CD14-positive monocyte (primary cell): ENCODE measurements at regions not wholly inside any gene's neighbourhood (a gene's known extent, or its start where the extent isn't known, plus 50 kb on each side); places are given as distances from the start of the nearest gene placed in this dataset.

Source experiments
- DNase-seq, 3 donors: peaks; one replicate each; pipeline ENCODE4 v3.0.0-alpha.2; 2011 to 2022
- H2AFZ ChIP-seq: 2 replicates; pipeline ENCODE4 v1.6.0; 2012; ENCODE audit warnings: mild to moderate bottlenecking, low read depth, low read length, inconsistent platforms; ENCODE audit not compliant: insufficient read depth, poor library complexity, severe bottlenecking
- H3K27ac ChIP-seq, 2 donors: 1 replicate in 1 of 2; 2 replicates in 1 of 2; pipeline ENCODE4 v1.5.1; 2012 to 2013; ENCODE audit warnings: low read length in 2 of 2, control low read depth in 1 of 2, inconsistent platforms in 1 of 2, low read depth in 1 of 2, mild to moderate bottlenecking in 1 of 2
- H3K27me3 ChIP-seq, 2 donors: one replicate each; pipeline versions ENCODE4 v1.6.0 to v1.6.1; 2011 to 2013; ENCODE audit warnings: low read length in 2 of 2; ENCODE audit not compliant: control insufficient read depth in 2 of 2, insufficient read depth in 2 of 2
- H3K36me3 ChIP-seq, 2 donors: replicated peaks in 1 of 2; 1 replicate in 1 of 2; 2 replicates in 1 of 2; pipeline versions ENCODE4 v1.5.1 to v1.6.1; 2012 to 2013; ENCODE audit warnings: low read length in 2 of 2, control low read depth in 1 of 2, inconsistent platforms in 1 of 2, mild to moderate bottlenecking in 1 of 2; ENCODE audit not compliant: insufficient read depth in 2 of 2, control insufficient read depth in 1 of 2
- H3K4me1 ChIP-seq, 2 donors: 1 replicate in 1 of 2; 2 replicates in 1 of 2; pipeline versions ENCODE4 v1.5.1 to v1.6.1; 2012 to 2013; ENCODE audit warnings: low read length in 2 of 2, control low read depth in 1 of 2, inconsistent platforms in 1 of 2, mild to moderate bottlenecking in 1 of 2, moderate library complexity in 1 of 2; ENCODE audit not compliant: insufficient read depth in 2 of 2, control insufficient read depth in 1 of 2
- H3K4me2 ChIP-seq: replicated peaks from 2 replicates; pipeline ENCODE3; 2012; ENCODE audit warnings: low read length, moderate library complexity, mild to moderate bottlenecking; ENCODE audit not compliant: poor library complexity, severe bottlenecking; ENCODE audit errors: extremely low read depth
- H3K4me3 ChIP-seq, 3 experiments: fragments of 200-600 bp in 1 of 3; sonication (generic) in 1 of 3; replicated peaks in 1 of 3; 1 replicate in 2 of 3; 2 replicates in 1 of 3; pipeline ENCODE4 v1.5.1; 2011 to 2013; ENCODE audit warnings: low read length in 3 of 3, mild to moderate bottlenecking in 3 of 3, control low read depth in 2 of 3, low read depth in 2 of 3, inconsistent platforms in 1 of 3, moderate library complexity in 1 of 3
- H3K79me2 ChIP-seq: 2 replicates; pipeline ENCODE4 v1.6.0; 2012; ENCODE audit warnings: mild to moderate bottlenecking, control low read depth, inconsistent platforms, low read length, moderate library complexity; ENCODE audit not compliant: insufficient read depth
- H3K9ac ChIP-seq: 2 replicates; pipeline ENCODE4 v1.6.0; 2017; ENCODE audit warnings: low read length, mild to moderate bottlenecking; ENCODE audit not compliant: insufficient read depth, poor library complexity, severe bottlenecking
- H3K9me3 ChIP-seq, 2 donors: replicated peaks in 1 of 2; 1 replicate in 1 of 2; 2 replicates in 1 of 2; pipeline versions ENCODE4 v1.5.1 to v1.6.1; 2012 to 2013; ENCODE audit warnings: low read length in 2 of 2, control low read depth in 1 of 2; ENCODE audit not compliant: control insufficient read depth in 1 of 2, insufficient read depth in 1 of 2
- H4K20me1 ChIP-seq: 2 replicates; pipeline ENCODE4 v1.6.0; 2012; ENCODE audit warnings: mild to moderate bottlenecking, low read length, control low read depth, moderate library complexity; ENCODE audit not compliant: insufficient read depth
- H3K27ac Mint-ChIP-seq, 7 donors: one replicate each; pipeline ENCODE4 v1.8.0; 2020; ENCODE audit warnings: mild to moderate bottlenecking in 7 of 7, mixed read lengths in 7 of 7, moderate library complexity in 6 of 7, inconsistent platforms in 2 of 7
- H3K27me3 Mint-ChIP-seq, 3 donors: one replicate each; pipeline ENCODE4 v1.8.0; 2021 to 2022; ENCODE audit warnings: low read depth in 3 of 3, mild to moderate bottlenecking in 3 of 3, mixed read lengths in 3 of 3, moderate library complexity in 3 of 3, inconsistent platforms in 1 of 3
- H3K36me3 Mint-ChIP-seq, 2 donors: one replicate each; pipeline ENCODE4 v1.8.0; 2020; ENCODE audit warnings: mixed read lengths in 2 of 2, inconsistent platforms in 1 of 2, mild to moderate bottlenecking in 1 of 2
- H3K4me1 Mint-ChIP-seq: one replicate; pipeline ENCODE4 v1.8.0; 2020; ENCODE audit warnings: mild to moderate bottlenecking, mixed read lengths
- H3K4me3 Mint-ChIP-seq, 2 donors: one replicate each; pipeline ENCODE4 v1.8.0; 2020; ENCODE audit warnings: mild to moderate bottlenecking in 2 of 2, mixed read lengths in 2 of 2, moderate library complexity in 1 of 2
- H3K9me3 Mint-ChIP-seq, 7 donors: one replicate each; pipeline ENCODE4 v1.8.0; 2020 to 2022; ENCODE audit warnings: mixed read lengths in 7 of 7, mild to moderate bottlenecking in 6 of 7, moderate library complexity in 6 of 7, inconsistent platforms in 2 of 7
- CTCF ChIP-seq: fragments of 200-600 bp; IDR thresholded peaks from one replicate; pipeline ENCODE4 v1.8.0; 2022; ENCODE audit warnings: antibody characterized with exemption, mild to moderate bottlenecking
- WGBS: methylation state at CpG from one replicate; pipeline ENCODE4 v1.1.5; 2013; ENCODE audit warnings: missing lambda C conversion rate; ENCODE audit not compliant: insufficient coverage; 5-methylcytosine and 5-hydroxymethylcytosine counted together
- intact Hi-C, 2 donors: fragments of 100-400 bp; cut with micrococcal nuclease; formaldehyde crosslinking; loops; one replicate each; pipeline versions ENCODE4 v1.15.0 to v1.15.1; 2023

GRCh38 chr9:106110483-106110882 is 416.1 kb downstream of the TMEM38B start:
- Histone ChIP-seq H3K9me3 (no peaks in the 10 kb centered on the region), H3K27me3 (no peaks in the 10 kb centered on the region), H4K20me1 (no peaks in the 10 kb centered on the region), H3K36me3 (no peaks in the 10 kb centered on the region), H2AFZ (no peak overlapping the region), H3K9ac (no peak overlapping the region), H3K4me2 (no peak overlapping the region), H3K4me1 (no peaks in the 10 kb centered on the region), H3K4me3 (no peak overlapping the region), H3K79me2 (no peaks in the 10 kb centered on the region), H3K27ac (no peak overlapping the region)
- Mint-ChIP-seq H3K27me3 (no peaks in the 10 kb centered on the region), H3K4me3 (no peak overlapping the region), H3K27ac (no peak overlapping the region), H3K9me3 (peaks cover 0 to 4% (median 0%) of the 10 kb centered on the region in 7 donors), H3K4me1 (no peaks in the 10 kb centered on the region), H3K36me3 (no peaks in the 10 kb centered on the region)
- no peak for DNase-seq
- 100% methylated on average over 2 of the region's 2 CpGs for WGBS
- TF ChIP-seq CTCF = no peak
- intact Hi-C loops = no loop called here

- Histone ChIP-seq H3K4me1 (no peaks in the 10 kb centered on the region), H3K27me3 (no peaks in the 10 kb centered on the region), H3K9ac (no peak overlapping the region), H3K79me2 (no peaks in the 10 kb centered on the region), H3K9me3 (no peaks in the 10 kb centered on the region), H3K27ac (no peak overlapping the region), H3K4me3 (no peak overlapping the region), H2AFZ (no peak overlapping the region), H4K20me1 (no peaks in the 10 kb centered on the region), H3K4me2 (no peak overlapping the region), H3K36me3 (no peaks in the 10 kb centered on the region)
- Mint-ChIP-seq H3K4me1 (no peaks in the 10 kb centered on the region), H3K27ac (no peak overlapping the region), H3K4me3 (no peak overlapping the region), H3K36me3 (no peaks in the 10 kb centered on the region), H3K27me3 (no peaks in the 10 kb centered on the region), H3K9me3 (peaks cover 0 to 4% (median 0%) of the 10 kb centered on the region in 7 donors)
- intact Hi-C loops = no loop called here
- 64% methylated on average over 3 of the region's 6 CpGs for WGBS
- TF ChIP-seq CTCF = no peak
- DNase-seq = no peak
These were observed 416.8 kb downstream of the TMEM38B start for GRCh38 chr9:106111039-106111730.
